HuH-7.5 (cell line): ENCODE measurements at regions not wholly inside any gene's neighbourhood (a gene's known extent, or its start where the extent isn't known, plus 50 kb on each side); places are given as distances from the start of the nearest gene placed in this dataset.
A peak's percentile ranks its signal among the peaks of the same experiment; 100 is the strongest.
"Not testable (repeated sequence)": the region's sequence is repeated elsewhere in the genome, so short reads cannot be mapped to it uniquely, and the experiment has no call there.

Source experiments
- DNase-seq: peaks from one replicate; pipeline ENCODE4 v3.0.0; 2011; ENCODE audit warnings: low spot score

- no peak for DNase-seq
Measured at GRCh38 chr13:44887515-44887914, 101.8 kb downstream of the NUFIP1 start.

- DNase-seq, result no peak
Measured at GRCh38 chr13:44884076-44884729, 105.1 kb downstream of the NUFIP1 start.

GRCh38 chr13:44879452-44880058, 109.7 kb downstream of the NUFIP1 start:
- DNase-seq, result no peak

DNA sequence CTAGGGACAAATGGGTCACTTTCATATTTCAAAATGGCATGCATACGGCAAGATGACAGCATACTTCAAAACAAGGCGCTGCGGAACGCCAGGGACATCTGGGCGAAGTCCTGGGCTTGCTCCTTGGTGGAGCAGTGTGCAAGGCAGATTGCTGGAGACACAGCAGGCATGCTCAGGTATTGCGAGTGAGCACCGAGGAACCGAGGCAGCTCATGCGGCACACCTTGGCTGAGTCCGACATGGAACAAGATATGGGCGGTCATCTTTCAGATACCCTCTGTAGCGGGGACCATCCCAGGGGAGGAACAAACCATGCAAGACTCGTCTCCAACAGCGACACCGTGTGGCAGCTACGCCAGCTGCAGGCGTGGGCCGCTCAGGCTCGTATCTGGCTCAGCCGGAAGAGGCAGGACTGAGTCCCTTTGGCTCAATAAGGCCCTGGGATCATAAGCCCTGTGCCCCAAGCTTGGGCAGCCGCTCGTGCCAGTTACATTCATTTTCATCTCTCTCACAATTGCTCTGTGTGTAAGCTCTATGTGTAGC, 112.4 kb downstream of the NUFIP1 start:
- no peak for DNase-seq

DNA sequence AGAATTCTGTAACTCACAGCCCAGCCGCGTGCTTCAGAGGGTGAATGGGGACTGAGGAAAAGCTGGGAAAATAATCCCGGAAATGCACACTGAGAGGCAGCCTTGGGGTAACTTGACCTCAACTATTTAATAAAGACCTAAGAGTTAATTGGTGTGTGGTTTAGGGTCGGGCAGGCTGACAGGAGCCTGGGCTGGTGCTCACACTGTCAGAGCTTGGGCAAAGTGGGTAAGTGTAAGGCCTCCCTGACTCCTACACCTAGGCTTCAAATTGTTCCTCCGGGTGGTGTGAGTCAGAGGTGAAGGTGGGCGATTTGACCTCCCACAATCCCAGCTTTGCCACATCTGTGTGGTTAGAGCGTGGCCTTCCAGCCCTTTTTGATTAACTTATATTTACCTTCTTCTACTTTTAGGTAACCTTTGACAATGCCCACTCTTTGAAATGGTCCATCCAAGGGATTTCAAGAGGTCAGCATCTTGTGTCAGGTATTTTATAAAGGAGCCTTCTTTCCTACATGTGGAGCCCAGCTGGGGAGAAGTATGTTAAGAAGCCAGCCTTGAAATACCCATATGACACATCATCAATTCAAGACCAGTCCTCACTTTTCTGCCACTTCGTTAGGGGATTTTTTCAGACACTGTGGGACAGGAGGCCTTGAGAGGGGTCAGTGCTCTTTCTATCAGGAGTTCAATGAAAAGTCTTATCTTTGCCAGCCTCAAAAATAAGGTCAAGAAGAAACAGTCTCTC, 114.2 kb downstream of the NUFIP1 start:
- no peak for DNase-seq

DNA sequence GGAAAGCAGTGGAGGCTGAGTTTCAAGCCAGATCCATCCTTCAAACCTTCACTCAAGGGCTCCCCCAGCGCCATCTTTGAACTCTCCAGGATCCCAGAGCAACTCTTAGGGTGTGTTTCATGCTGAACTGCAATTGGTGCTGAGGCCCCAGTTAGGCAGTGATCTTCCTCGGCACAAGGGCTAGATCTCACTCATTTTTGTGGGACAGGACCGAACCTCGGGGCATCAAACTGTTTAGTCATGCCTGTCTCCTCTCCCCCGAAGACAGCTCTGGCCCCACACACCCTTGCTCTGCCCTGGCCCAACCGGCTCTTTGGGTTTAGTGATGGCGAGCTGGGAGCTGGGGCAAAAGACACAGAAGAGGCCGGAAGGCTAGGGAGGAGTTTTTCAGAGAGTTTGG, 115.1 kb downstream of the NUFIP1 start:
- no peak for DNase-seq

DNA sequence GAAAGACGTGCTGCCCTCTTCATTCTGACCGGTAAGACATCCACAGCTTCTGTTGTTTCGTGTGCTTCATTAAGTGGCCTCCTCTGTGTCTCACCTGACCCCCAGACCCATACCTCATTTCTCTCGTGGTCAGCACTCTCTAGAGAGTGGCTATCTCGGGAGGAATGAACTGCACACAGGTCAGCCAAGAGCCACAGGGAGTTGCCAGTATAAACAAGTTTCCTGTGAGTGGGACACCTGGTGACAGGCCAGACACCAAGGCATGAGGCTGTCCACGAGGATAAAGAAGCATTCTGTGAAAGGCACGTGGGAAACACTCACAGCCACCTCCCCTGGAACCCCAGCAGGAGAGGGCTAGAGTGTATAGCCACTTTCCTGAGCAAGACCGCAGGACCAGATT, 115.8 kb downstream of the NUFIP1 start:
- no peak for DNase-seq

GRCh38 chr13:44872751-44873150, 116.5 kb downstream of the NUFIP1 start:
- no peak for DNase-seq

DNA sequence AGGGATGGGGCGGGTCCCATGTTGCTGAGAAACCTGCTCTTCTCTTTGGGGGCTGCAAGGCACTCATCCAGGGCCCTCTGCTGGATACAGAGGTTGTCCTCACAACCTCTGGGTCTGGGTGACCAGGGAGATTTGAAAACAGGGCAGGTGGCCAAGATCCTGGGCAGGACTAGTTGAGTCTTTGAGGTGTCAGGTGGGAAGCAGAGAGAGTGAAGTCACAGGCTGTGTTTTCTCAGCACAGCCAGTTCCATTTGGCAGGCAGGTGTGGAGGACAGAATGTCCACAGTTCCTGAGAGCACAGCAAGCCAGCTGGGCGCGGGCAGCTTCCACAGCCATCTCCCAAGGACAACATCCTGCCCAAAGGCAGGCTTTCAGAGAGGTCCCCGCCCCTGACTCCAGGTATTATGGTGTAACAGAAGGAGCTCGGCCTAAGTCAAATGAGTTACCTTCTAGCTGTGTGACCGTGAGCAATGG, 118.8 kb downstream of the NUFIP1 start:
- no peak for DNase-seq

DNA sequence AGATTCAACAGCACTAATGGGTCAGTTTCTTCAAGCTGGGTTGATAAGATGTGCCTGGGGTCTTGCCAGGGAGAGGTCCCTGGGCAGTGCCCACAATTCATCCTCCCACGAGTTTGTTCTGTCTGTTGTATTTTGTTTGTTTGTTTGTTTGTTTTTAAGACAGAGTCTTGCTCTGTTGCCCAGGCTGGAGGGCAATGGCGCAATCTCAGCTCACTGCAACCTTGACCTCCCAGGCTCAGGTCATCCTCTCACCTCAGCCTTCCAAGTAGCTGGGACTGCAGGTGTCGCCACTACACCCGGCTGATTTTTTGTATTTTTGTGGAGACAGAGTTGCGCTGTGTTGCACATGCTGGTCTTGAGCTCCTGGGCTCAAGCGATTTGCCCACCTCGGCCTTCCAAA, 120.1 kb downstream of the NUFIP1 start:
- no peak for DNase-seq

DNA sequence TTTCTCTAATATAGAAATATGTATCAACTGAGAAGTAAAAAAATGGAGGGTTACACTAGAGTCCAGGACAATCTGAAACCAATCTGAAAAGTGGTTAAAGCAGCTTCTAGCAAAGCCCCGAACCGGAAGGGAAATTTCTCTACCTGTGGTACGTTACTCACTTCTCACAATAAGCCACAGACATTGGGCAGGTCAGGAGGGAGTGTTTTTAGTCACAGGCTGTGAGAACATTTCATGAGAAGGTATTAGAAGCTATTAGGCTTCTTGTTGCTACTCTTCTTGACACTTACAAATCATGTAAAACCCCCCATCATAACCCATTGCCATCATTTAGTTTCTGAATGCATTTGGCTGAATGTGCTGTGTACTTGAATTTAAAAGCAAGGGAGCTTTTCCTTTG, 120.9 kb downstream of the NUFIP1 start:
- no peak for DNase-seq

GRCh38 chr13:44867825-44868224, 121.4 kb downstream of the NUFIP1 start:
- DNase-seq, result no peak

GRCh38 chr13:44866411-44866911, 122.8 kb downstream of the NUFIP1 start:
- no peak for DNase-seq

DNA sequence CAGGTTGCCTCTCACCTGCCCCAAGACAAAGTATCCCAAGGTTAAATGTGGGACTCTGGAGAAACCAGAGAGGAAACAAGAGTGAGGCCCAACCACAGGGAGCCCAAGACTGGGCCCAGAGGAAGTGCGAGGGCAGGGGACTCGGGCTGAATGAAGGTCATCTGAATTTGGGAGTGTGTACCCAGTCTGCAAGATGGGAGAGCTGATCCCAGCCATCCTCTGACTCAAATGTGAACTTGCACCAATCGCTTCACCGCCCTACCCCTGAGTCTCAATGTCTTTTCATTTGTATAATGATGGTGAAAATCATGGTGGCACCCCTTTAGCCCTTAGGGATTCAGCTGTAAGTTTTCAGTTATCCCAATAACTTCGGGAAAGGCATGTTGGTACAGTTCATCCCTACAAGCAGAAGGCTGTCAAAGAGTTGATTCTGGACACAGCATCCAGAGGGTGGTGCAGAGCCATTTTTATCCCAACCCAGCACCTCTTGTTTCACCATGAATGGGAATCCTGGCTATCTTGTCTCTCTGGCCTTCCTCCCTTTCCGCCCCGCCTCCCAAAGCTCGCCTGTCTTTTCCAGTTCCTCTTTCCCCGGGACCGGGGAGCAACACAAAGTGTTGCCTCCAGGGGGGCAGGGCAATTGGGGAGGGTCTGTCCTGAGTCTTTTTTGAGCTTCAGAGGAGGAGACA, 123.4 kb downstream of the NUFIP1 start:
- DNase-seq, result no peak

DNA sequence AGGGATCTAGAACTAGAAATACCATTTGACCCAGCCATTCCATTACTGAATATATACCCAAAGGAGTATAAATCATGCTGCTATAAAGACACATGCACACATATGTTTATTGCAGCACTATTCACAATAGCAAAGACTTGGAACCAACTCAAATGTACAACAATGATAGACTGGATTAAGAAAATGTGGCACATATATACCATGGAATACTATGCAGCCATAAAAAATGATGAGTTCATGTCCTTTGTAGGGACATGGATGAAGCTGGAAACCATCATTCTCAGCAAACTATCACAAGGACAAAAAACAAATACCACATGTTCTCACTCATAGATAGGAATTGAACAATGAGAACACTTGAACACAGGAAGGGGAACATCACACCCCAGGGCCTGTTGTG, 125.6 kb downstream of the NUFIP1 start:
- not testable (repeated sequence) for DNase-seq

- DNase-seq, result no peak
Measured at GRCh38 chr13:44860454-44860853, 128.8 kb downstream of the NUFIP1 start.

DNA sequence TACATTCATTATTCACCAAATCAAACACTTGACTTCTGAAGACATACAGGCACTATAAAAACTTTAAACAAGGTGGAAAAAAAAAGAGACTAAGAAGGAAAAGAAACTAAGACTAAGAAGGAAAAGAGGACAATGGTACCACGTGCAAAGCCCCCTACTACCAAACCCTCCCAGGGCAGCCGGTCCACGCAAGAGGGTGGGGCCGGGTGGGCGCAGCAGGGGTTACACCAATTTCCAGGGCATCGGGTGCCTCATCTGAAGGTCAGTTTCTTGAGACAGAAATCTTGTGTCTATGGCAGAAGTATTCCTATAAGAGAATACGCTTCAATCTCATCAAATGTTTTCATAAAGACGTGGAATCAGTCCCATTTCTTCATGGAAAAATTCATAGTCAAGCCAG, 131.5 kb downstream of the NUFIP1 start:
- no peak for DNase-seq

- DNase-seq, result no peak
Measured at GRCh38 chr13:44857061-44857460, 132.2 kb downstream of the NUFIP1 start.

GRCh38 chr13:44855860-44856259, 133.4 kb downstream of the NUFIP1 start:
- DNase-seq, result no peak

DNA sequence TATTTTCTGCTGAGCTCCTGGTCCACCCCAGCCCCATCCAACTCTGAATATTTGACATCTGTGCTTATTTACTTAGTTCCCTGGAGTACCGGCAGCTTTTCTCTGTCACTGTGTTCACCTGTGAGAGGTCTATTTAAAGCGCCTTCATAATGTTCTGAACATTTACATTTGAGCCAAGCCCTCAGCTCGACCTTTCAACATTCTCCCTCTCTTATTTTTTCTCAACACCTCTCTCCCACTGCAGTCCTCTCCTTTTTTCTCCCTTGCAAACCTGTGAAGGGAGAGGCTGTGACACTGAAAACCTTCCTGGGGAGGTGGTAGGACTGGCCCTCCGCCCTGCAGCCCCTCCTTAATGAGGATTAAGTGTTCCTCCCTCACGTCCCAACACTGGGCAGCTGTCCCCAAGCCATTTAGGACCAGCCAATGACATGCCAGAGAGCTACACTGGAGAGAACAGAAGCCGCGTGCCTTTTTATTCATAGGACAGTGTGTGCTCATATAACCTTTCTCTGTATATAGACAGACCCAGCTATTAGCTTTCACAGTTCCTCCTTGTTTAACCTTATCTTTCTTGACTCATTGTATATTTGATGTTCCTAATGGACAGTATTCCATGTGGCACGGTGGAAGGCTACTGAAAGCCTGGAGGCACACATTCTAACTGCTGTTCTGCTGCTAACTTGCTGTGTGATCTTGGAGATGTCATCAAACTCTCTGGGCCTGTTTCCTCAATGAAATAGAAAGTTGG, 134.8 kb downstream of the NUFIP1 start:
- DNase-seq, result no peak

- DNase-seq, result peak; percentile 25
Measured at GRCh38 chr13:44853641-44854040, 135.6 kb downstream of the NUFIP1 start.
